Adipose tissue (tissue), 3 donors: ENCODE measurements at regions not wholly inside any gene's neighbourhood (a gene's known extent, or its start where the extent isn't known, plus 50 kb on each side); places are given as distances from the start of the nearest gene placed in this dataset.
"Not testable (repeated sequence)": the region's sequence is repeated elsewhere in the genome, so short reads cannot be mapped to it uniquely, and the experiment has no call there.

Source experiments
- H3K27ac ChIP-seq: one replicate; pipeline ENCODE4 v1.5.1; 2013; ENCODE audit warnings: low read depth, low read length
- WGBS, 3 donors: extraction: QIAGEN DNeasy Blood & Tissue Kit; methylation state at CpG; one replicate each; pipeline ENCODE4 v1.1.7; 2013; 5-methylcytosine and 5-hydroxymethylcytosine counted together
- donor health status: healthy with polysubstance abuse.
- donor health status: Bipolar disorder and iron deficiency.
- donor health status: healthy.

- WGBS, 3 donors, result 89 to 100% (median 92%) methylated on average over 1 of the region's 1 CpG
- no peak overlapping the region for H3K27ac ChIP-seq
These were observed 491.7 kb downstream of the C6orf118 start for GRCh38 chr6:164817662-164818061.

GRCh38 chr6:164812706-164813105 is 496.7 kb downstream of the C6orf118 start:
- H3K27ac ChIP-seq, result no peak overlapping the region

- WGBS, 3 donors, result 48 to 73% (median 71%) methylated on average over 2 of the region's 2 CpGs
- no peak overlapping the region for H3K27ac ChIP-seq
These were observed 502.3 kb downstream of the C6orf118 start for GRCh38 chr6:164807125-164807524.

GRCh38 chr6:164795056-164795815 is 514.2 kb downstream of the C6orf118 start:
- no peak overlapping the region for H3K27ac ChIP-seq
- 63 to 67% (median 66%) methylated on average over 9 of the region's 9 CpGs for WGBS, 3 donors

GRCh38 chr6:164792666-164793065 is 516.7 kb downstream of the C6orf118 start:
- 57 to 80% (median 61%) methylated on average over 1 of the region's 1 CpG for WGBS, 3 donors
- H3K27ac ChIP-seq, result no peak overlapping the region

GRCh38 chr6:164791498-164791897 is 517.9 kb downstream of the C6orf118 start:
- H3K27ac ChIP-seq, result no peak overlapping the region

- H3K27ac ChIP-seq, result no peak overlapping the region
- WGBS, 3 donors, result 81 to 97% (median 90%) methylated on average over 1 of the region's 1 CpG
These were observed 545.6 kb downstream of the C6orf118 start for GRCh38 chr6:164763788-164764187.

GRCh38 chr6:164757451-164757850 is 552.0 kb downstream of the C6orf118 start:
- H3K27ac ChIP-seq, result no peak overlapping the region
- WGBS, 3 donors, result 81 to 96% (median 90%) methylated on average over 2 of the region's 2 CpGs

GRCh38 chr6:164756723-164757122 is 552.7 kb downstream of the C6orf118 start:
- WGBS, 3 donors, result 60 to 79% (median 79%) methylated on average over 8 of the region's 8 CpGs
- no peak overlapping the region for H3K27ac ChIP-seq

GRCh38 chr6:164756142-164756541 is 553.3 kb downstream of the C6orf118 start:
- H3K27ac ChIP-seq, result no peak overlapping the region
- WGBS, 3 donors, result 64 to 80% (median 79%) methylated on average over 3 of the region's 3 CpGs

GRCh38 chr6:164753517-164753916 is 555.9 kb downstream of the C6orf118 start:
- H3K27ac ChIP-seq, result no peak overlapping the region

- WGBS, 3 donors, result 68 to 84% (median 70%) methylated on average over 5 of the region's 5 CpGs
- no peak overlapping the region for H3K27ac ChIP-seq
These were observed 558.0 kb downstream of the C6orf118 start for GRCh38 chr6:164751395-164751794.

GRCh38 chr6:164750128-164750527 is 559.3 kb downstream of the C6orf118 start:
- WGBS, 3 donors, result 47 to 77% (median 76%) methylated on average over 3 of the region's 3 CpGs
- no peak overlapping the region for H3K27ac ChIP-seq

GRCh38 chr6:164749221-164750064 is 560.0 kb downstream of the C6orf118 start:
- no peak overlapping the region for H3K27ac ChIP-seq
- WGBS, 3 donors, result 25 to 51% (median 40%) methylated on average over 9 of the region's 9 CpGs

GRCh38 chr6:164744301-164744700 is 565.1 kb downstream of the C6orf118 start:
- 67 to 84% (median 83%) methylated on average over 4 of the region's 4 CpGs for WGBS, 3 donors
- no peak overlapping the region for H3K27ac ChIP-seq

- no peak overlapping the region for H3K27ac ChIP-seq
- WGBS, 3 donors, result 58 to 85% (median 83%) methylated on average over 3 of the region's 3 CpGs
These were observed 567.4 kb downstream of the C6orf118 start for GRCh38 chr6:164741938-164742451.

GRCh38 chr6:164736090-164736489 is 573.3 kb downstream of the C6orf118 start:
- not testable (repeated sequence) for H3K27ac ChIP-seq
- WGBS, 3 donors, result 91 to 92% (median 91%) methylated on average over 21 to 25 of the region's 25 CpGs

- H3K27ac ChIP-seq, result no peak overlapping the region
- 25 to 34% (median 32%) methylated on average over 4 of the region's 4 CpGs for WGBS, 3 donors
These were observed 577.9 kb downstream of the C6orf118 start for GRCh38 chr6:164731539-164731938.

GRCh38 chr6:164721460-164721859 is 587.9 kb downstream of the C6orf118 start:
- 37 to 62% (median 56%) methylated on average over 4 of the region's 4 CpGs for WGBS, 3 donors
- no peak overlapping the region for H3K27ac ChIP-seq

GRCh38 chr6:164700497-164700896 is 608.9 kb downstream of the C6orf118 start:
- H3K27ac ChIP-seq, result no peak overlapping the region
- WGBS, 3 donors, result 43 to 66% (median 59%) methylated on average over 1 of the region's 1 CpG
